Effector memory CD4-positive, alpha-beta T cell (primary cell): ENCODE measurements at regions not wholly inside any gene's neighbourhood (a gene's known extent, or its start where the extent isn't known, plus 50 kb on each side); places are given as distances from the start of the nearest gene placed in this dataset.
"Not testable (repeated sequence)": the region's sequence is repeated elsewhere in the genome, so short reads cannot be mapped to it uniquely, and the experiment has no call there.

ENCODE experiments used
- DNase-seq, 3 donors: peaks; one replicate each; pipeline ENCODE4 v3.0.0-alpha.2; 2020
- H3K27ac ChIP-seq: 2 replicates; pipeline ENCODE4 v1.7.0; 2013; ENCODE audit warnings: mild to moderate bottlenecking, low read length, moderate library complexity; ENCODE audit not compliant: insufficient read depth, poor library complexity, severe bottlenecking
- H3K27me3 ChIP-seq: replicated peaks from 2 replicates; pipeline ENCODE4 v1.7.0; 2013; ENCODE audit warnings: mild to moderate bottlenecking, low read length; ENCODE audit not compliant: insufficient read depth, control insufficient read depth, poor library complexity, severe bottlenecking
- H3K36me3 ChIP-seq: 2 replicates; pipeline ENCODE4 v1.7.0; 2013; ENCODE audit warnings: mild to moderate bottlenecking, low read length, moderate library complexity; ENCODE audit not compliant: control insufficient read depth, insufficient read depth
- H3K4me1 ChIP-seq: 2 replicates; pipeline ENCODE4 v1.7.0; 2013; ENCODE audit warnings: low read length, mild to moderate bottlenecking; ENCODE audit not compliant: control insufficient read depth, insufficient read depth, poor library complexity, severe bottlenecking
- H3K4me3 ChIP-seq: 2 replicates; pipeline ENCODE4 v1.7.0; 2013; ENCODE audit warnings: low read length, low read depth, mild to moderate bottlenecking; ENCODE audit not compliant: insufficient read depth, poor library complexity, severe bottlenecking
- H3K9me3 ChIP-seq: 2 replicates; pipeline ENCODE4 v1.7.0; 2013; ENCODE audit warnings: mild to moderate bottlenecking, low read length, moderate library complexity; ENCODE audit not compliant: control insufficient read depth

DNA sequence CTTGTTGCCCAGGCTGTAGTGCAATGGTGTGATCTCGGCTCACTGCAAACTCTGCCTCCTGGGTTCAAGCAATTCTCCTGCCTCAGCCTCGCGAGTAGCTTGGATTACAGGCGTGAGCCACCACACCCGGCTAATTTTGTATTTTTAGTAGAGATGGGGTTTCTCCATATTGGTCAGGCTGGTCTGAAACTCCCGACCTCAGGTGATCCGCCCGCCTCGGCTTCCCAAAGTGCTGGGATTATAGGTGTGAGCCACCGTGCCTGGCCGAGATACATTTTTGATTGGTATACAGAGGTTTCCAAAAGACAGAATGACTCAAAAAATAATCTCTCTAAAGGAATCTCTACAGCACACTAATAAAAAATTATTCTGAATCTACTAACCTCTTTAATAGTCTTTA lies 187.0 kb upstream of the RTL1 start:
- H3K4me1 ChIP-seq, H3K36me3 ChIP-seq, DNase-seq, H3K27me3 ChIP-seq, H3K4me3 ChIP-seq, H3K27ac ChIP-seq, H3K9me3 ChIP-seq: not testable (repeated sequence)

DNA sequence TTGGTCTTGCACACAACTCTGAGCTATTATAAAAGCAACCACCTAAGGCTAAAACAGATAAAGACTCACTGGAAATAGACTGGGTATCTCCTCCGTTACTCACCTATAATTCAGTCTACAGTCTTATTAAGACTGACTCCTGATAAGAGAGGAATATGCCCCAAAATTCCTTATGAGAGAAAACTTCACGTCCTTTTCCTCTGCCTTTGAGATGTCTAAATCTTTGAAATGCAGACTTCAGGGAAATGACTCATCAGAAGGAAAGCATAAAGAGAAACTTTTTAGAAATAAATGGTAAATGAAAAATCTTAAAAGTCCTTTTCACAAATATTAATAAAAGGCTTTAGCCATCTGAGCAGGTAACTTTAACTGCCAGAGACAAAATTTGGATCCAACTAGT lies 187.5 kb upstream of the RTL1 start:
- H3K36me3 ChIP-seq, result no peaks in the 10 kb centered on the region
- no peak for DNase-seq
- H3K4me3 ChIP-seq, result no peak overlapping the region
- no peaks in the 10 kb centered on the region for H3K4me1 ChIP-seq
- no peak overlapping the region for H3K27ac ChIP-seq
- no peaks in the 10 kb centered on the region for H3K27me3 ChIP-seq
- H3K9me3 ChIP-seq, result no peaks in the 10 kb centered on the region

DNA sequence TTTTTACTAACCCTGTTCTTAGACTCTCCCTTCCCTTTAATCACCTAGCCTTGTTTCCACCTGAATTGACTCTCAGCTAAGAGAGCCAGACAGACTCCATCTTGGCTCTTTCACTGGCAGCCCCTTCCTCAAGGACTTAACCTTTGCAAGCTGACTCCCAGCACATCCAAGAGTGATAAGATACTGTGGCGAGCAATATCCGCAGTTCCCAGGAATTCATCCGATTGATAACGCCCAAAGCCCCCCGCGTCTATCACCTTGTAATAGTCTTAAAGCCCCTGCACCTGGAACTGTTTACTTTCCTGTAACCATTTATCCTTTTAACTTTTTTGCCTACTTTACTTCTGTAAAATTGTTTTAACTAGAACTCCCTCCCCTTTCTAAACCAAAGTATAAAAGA lies 191.4 kb upstream of the RTL1 start:
- not testable (repeated sequence) for DNase-seq, H3K4me3 ChIP-seq, H3K9me3 ChIP-seq, H3K4me1 ChIP-seq, H3K27me3 ChIP-seq, H3K36me3 ChIP-seq, H3K27ac ChIP-seq

DNA sequence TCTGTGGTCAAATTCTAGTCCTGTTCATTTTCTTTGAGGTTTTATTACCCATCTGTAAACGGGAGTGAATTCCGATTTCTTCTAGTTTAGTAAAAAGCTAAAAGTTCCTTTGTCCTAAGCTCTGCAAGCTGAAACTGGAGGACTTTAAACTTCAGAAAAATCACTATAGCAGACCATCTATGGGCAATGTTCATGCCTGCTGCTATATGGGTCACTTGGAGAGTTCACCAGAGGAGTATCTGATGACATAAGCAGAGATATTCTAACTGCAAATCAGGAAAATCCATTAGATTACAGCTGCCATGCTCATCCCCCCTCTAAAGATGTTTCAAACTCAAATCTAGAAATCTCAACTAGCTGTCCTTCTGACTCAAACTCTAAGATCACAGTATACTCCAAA lies 193.0 kb upstream of the RTL1 start:
- Histone ChIP-seq H3K36me3 (no peaks in the 10 kb centered on the region), H3K4me3 (no peak overlapping the region), H3K9me3 (no peaks in the 10 kb centered on the region), H3K27ac (no peak overlapping the region), H3K4me1 (no peaks in the 10 kb centered on the region), H3K27me3 (no peaks in the 10 kb centered on the region)
- DNase-seq, result no peak

DNA sequence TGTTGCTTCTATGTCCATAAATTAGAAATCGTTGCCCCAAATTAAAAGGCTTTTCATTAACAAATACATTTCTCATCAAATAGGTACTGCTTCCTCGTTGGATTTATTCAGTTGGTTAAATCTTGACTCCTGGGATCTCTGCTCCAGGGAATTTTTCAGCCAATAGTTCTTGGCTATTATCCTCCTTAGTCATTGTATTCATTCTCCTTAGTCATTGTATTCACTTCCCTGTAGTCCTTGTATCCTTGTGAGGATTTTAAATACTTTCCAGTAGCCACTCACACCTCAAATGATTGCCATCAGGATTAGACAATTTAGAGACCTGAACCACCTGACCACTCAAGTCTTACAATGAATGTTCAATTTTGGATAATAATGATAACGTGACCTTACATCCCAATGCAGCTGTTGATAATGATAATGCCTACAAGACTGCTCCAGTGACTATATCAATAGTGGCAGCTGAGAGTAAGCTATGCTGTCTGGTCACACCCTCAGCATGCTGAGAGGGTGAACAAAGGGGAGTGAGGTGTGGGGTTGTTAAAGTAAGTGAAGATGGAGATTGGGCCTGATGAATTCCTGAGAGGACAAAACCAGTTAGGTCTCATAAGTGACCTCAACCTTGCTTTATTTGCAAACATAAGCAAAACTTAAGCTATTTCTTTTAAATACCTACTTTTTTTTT lies 193.7 kb upstream of the RTL1 start:
- DNase-seq, result no peak
- no peak overlapping the region for H3K4me3 ChIP-seq
- H3K9me3 ChIP-seq, result no peaks in the 10 kb centered on the region
- no peak overlapping the region for H3K27ac ChIP-seq
- no peaks in the 10 kb centered on the region for H3K4me1 ChIP-seq
- no peaks in the 10 kb centered on the region for H3K36me3 ChIP-seq
- H3K27me3 ChIP-seq, result no peaks in the 10 kb centered on the region

DNA sequence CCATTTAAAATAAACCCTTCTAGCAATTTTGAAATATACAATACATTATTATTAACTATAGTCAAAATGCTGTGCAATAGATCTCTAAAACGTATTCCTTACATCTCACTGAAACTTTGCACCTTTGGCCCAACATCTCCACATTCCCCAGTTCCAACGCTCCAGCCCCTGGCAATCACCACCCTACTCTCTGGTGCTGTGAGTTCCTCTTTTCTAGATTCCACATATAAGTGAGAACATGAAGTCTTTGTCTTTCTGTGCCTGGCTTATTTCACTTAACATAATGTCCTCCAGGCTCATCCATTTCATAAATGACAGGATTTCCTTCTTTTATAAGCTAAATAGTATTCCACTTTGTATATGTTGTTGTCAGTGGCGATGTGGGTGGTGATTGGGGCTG lies 194.7 kb upstream of the RTL1 start:
- no peaks in the 10 kb centered on the region for H3K9me3 ChIP-seq
- H3K36me3 ChIP-seq, result no peaks in the 10 kb centered on the region
- no peak overlapping the region for H3K4me3 ChIP-seq
- H3K27me3 ChIP-seq, result no peaks in the 10 kb centered on the region
- H3K27ac ChIP-seq, result no peak overlapping the region
- no peaks in the 10 kb centered on the region for H3K4me1 ChIP-seq
- DNase-seq, result no peak

DNA sequence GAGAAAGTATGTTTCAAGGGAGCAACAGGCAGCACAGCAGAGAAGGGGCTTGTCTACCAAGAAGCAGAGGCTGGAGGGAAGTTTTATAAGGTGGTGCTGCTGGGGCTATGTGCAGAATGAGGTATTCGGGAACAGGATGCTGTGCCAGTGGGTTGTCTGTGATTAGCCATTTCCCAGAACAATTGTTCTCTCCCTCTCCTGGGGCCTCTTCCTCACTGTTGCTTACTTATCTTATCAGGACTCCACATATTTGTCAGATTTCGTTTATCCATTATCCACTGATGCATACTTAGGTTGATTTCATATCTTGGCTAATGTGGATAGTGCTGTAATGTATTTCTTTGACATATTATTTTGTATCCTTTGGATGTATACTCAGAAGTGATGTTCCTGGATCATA lies 195.1 kb upstream of the RTL1 start:
- Histone ChIP-seq H3K9me3 (no peaks in the 10 kb centered on the region), H3K27ac (no peak overlapping the region), H3K4me3 (no peak overlapping the region), H3K4me1 (no peaks in the 10 kb centered on the region), H3K27me3 (no peaks in the 10 kb centered on the region), H3K36me3 (no peaks in the 10 kb centered on the region)
- DNase-seq, result no peak

DNA sequence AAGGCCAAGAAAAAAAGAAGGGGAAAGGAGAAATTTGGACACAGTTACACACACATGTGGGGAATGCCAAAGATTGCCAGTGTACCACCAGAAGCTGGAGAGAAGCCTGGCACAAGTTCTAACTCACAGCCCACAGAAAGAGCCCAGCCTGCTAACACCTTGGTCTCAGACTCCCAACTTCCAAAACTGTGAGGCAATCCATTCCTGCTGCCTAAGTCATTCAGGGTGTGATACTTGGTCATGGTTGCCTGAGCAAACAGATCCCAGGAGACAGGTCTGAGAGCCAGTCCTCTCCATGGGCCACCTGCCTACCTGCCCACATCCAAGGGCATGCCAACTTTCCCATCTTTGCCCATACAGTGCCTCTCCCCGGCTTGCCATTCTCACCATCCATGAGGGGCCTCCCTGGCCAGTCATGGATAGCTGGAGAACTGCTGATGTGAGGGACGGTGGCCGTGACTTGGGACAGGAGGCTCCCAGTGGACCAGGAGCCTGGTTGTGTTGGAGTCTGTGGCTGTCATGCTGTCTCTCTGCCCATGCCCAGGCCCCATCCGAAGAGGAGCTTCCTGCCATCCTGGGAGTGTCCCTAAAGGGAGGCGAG lies 198.0 kb upstream of the RTL1 start:
- Histone ChIP-seq H3K27me3 (no peaks in the 10 kb centered on the region), H3K27ac (no peak overlapping the region), H3K4me3 (no peak overlapping the region), H3K4me1 (no peaks in the 10 kb centered on the region), H3K36me3 (no peaks in the 10 kb centered on the region), H3K9me3 (no peaks in the 10 kb centered on the region)
- DNase-seq, result no peak

DNA sequence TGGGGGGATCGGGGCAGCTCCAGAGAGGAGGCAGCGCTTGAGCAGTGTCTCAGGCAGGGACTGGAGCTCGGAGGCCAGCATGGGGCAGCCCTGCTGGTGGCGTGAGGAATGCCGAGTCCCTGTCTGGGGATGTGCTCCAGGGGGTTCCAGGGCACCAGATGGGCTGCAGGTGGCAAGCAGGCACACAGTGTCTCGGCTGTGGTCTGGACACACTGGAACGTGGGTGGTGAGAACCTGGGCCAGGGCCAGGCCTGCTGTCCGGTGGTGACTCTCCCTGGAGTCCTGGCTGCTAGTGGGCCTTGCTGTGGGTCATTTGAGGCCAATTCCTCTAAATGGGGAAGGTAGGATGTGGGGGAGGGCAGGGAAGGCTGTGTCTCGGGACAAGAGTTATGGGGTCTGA lies 199.4 kb upstream of the RTL1 start:
- Histone ChIP-seq H3K4me1 (no peaks in the 10 kb centered on the region), H3K27me3 (no peaks in the 10 kb centered on the region), H3K36me3 (no peaks in the 10 kb centered on the region), H3K4me3 (no peak overlapping the region), H3K27ac (no peak overlapping the region), H3K9me3 (no peaks in the 10 kb centered on the region)
- no peak for DNase-seq

DNA sequence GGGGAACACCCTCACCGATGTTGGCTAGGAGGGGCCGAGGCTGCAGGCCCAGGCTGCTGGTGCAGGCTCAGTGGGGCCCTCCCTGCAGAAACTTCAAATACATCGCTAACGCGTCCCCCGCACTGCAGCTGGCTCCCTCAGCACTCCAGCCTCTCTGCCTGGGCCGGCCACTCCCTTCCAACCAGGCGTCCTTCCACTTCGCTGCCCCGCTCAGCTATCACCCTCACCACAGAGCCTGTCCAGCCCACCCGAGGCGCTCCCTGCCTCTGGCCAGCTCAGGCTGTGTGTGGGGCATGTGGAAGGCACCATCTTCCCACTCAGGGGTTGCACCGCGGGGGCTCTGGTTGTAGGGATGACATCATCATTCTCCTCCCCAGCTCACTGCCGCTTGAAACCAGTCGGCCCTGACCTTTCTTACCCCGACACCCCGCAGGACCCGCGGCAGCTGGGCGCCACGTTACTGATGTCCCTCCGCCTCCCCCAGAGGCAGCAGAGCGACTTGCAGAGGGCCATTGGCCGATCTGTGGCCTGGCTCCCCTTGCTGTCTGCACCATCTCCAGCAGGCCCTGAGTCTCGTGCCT lies 199.9 kb upstream of the RTL1 start:
- Histone ChIP-seq H3K9me3 (no peaks in the 10 kb centered on the region), H3K36me3 (no peaks in the 10 kb centered on the region), H3K4me1 (no peaks in the 10 kb centered on the region), H3K27ac (no peak overlapping the region), H3K4me3 (no peak overlapping the region), H3K27me3 (no peaks in the 10 kb centered on the region)
- DNase-seq, result no peak
